ENCODE measurements at regions not wholly inside any gene's neighbourhood (a gene's known extent, or its start where the extent isn't known, plus 50 kb on each side); places are given as distances from the start of the nearest gene placed in this dataset.

DNA sequence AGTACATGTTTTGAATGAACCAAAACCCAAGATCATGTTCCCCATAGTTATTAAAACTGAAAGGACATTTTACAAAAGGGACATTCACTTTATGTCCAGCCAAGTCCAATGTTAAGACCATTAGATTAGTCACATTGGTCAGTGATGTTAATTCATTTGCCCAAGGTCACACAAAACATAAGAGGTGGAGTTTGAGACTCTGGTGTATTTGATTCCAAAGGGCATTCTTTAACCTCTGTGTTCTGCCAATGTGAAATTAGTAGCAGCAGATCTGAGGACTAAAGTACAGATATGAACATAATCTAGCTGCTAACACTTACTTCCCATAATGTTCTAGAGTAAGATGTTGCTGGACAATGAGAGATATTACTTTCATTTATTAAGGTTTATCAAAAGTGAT lies 425.6 kb downstream of the TUSC7 start:
- no peak for DNase-seq

DNA sequence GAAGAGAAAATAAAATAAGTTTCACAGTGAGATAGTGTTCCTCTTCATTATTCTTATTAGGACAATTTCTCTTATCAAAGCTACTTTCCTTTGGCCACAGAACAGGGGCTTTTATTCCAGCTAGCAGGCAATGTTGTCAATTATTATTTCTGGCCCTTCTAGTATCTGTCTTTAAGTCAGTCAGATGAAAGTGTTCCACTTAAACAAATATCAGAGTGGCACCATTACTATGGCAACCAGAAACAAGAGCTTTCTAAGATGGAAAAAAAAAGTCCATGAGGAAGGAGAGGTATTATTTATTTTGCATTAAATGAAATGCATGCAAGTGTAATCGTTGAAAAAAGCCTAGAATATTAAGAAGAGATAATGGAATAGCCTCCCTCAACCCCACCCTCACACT lies 426.4 kb downstream of the TUSC7 start:
- DNase-seq = no peak

DNA sequence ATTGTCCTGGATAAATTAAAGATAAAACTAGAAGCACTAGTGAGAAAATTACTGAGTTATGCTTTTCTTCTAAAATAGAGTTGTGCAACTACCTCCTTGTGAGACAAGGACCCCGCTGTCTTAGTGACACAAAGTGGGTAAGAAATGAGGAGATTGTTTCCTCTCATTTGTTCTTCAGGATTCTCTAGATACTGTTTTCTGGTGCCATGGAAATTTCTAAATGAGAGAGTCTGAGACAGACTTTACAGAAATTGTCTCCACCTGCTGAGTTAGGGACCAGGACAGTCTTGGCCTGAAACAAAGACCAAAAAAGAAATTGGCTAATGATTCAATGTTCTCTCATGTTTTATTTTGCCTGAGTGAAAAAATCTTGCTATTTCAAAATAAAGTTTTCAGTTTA lies 427.5 kb downstream of the TUSC7 start:
- no peak for DNase-seq

DNA sequence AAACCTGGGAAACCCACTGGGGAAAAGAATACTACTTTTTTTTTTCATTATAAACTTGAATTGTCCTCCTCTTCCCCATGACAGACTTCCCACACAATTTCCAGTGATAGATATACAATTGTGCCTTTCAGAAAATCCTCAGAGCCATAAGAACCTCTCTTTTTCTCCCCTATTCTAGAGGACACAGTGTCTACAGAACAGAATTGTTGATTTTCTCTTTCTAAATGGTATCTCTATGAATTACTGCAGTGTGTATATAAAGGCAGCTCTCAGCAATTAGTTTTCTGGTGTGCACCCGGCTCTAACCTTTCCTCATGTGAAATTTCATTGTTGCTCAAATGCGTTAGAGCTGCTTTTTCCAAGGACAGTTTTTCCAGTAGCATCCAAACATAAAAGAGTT lies 430.1 kb downstream of the TUSC7 start:
- DNase-seq = no peak

DNA sequence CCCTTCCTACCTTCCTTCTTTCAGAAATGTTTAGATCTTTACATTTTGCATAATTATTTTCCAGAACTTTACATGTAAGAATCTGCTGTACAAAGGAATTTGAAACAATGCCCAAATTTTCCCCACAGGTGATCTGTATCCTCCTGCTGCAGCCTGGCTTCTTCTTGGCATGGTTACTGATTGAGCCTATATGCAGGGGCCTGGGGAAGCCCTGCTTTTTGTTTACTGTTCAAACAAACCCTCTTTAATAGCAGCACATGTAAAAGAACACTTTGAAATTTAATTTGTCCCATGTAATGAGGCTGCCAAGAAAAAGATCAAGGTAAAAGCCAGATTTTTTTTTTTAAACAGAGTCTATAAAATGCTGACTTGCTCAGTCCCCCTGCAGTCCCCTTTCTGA lies 432.2 kb downstream of the TUSC7 start:
- no peak for DNase-seq

DNA sequence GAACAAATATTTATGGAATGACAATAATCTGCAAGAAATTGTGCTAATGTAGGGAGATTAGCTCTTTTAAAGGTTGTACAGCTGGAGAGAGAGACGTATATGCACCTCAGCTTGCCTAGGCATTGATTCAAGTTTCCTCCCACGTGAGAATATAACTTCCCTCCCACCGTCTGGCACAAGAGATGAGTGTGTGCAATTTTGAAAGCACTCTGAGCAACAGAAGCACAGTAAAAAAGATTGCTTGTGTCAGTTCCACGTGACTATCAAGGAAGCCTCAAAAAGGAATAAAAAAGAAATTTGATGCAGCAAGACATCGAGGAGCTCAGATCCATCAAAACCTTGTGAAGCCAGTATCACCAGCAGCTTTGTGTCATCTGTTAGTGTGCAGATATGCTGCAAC lies 435.3 kb downstream of the TUSC7 start:
- no peak for DNase-seq

DNA sequence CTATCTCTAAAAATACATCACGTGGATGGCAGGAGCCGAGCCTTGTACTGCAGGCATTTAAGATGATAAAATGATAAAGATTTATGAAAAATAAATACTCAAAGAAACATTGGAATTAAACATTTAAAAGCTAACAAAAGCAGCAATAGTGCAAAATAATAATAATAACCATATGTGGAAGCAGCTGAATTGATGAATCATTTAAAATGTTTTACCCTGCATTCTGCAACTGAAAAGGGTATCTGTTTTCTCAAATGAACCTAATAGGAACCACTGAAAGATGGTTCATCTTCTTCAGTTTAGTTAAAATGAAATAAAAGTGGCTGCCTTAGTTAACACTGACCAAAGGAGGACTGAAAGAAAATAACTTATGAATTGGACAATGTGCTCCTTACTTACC lies 436.1 kb downstream of the TUSC7 start:
- DNase-seq = no peak

DNA sequence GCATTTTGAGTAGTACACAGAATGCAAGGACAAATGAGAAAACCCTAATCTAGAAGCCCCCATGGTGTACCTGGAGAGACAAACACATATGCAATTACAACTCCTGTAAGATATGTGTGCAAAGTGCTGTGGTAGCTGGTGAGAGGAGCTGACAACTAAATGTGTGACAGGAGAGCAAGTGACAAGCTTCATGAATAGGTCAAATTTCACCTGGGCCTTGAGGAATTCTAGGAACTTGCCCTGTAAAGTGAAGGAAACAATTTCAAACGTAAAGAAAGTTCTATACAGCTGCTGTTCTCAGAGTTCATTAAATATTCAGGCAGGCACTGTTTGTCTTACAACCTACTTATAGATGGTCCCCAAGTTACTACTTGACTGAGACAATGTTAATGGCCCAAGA lies 437.0 kb downstream of the TUSC7 start:
- DNase-seq = no peak

DNA sequence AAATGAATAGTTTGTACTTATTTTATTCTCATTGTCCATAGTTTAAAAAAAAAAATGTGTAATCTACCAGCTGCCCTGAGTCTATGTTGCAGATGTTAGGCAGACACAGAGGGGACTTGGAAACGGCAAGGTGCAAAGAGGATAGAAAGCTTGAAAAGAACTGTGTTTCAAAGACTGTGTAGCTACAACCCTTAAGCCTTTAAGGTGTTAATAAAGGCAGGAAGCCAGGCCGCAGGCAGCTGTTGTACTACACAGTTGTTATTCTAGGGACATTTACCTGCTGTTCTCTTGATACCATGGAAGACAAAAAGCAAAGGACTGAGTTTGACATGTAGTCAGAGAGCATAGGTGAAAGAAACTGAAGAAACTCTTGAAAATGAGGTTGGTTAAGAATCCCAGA lies 440.0 kb downstream of the TUSC7 start:
- DNase-seq = no peak

DNA sequence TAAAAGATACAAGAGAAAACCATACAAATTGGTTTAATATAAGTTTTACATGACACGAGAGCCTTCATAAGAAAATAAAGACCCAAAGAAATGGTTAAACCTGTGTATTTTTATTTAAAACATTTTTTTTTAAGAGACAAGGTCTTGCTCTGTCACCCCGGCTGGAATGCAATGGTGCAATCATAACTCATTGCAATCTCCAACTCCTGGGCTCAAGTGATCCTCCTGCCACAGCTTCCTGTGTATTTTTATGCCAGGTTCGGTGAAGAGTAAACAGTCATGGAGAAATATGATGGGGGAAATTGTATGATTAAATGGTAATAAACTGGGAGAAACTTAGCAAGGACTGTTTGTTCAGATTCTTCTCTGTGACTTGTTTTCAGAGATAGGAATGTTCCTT lies 441.0 kb downstream of the TUSC7 start:
- no peak for DNase-seq

DNA sequence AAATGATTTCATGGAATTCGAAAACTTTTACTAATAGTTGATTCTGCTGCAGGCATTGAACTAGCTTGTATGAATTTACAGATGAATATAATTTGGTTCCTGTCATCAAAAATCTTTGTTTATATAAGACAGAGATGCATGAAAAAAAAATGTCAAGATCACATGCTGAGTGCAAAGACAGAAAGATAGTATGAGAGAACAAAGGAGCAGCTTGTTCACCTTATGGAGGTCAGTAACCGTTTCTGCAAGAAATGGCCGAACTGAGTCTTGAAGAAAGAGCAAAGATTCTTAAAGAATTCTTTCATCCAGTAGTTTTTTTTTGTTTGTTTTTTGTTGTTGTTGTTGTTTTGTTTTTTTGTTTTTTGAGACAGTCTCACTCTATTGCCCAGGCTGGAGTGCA lies 450.6 kb downstream of the TUSC7 start:
- no peak for DNase-seq

DNA sequence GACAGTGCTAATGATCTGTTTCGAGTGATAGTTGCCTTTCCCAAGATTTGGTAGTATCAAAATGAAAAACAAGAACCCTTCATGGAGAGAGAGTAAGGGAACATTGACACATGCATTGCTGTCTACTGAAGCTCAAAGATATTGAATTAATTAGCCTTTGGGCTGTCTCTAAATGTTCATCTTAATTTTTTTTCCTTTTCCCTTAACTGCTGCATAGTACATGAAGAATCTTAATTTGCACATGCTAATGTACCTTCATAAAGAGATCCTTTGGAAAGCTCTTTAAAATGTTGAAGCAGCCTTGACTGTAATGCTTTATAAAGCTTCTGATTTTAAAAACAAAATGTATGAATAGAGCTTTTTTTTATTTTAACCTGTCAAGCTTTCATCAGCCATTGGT lies 452.2 kb downstream of the TUSC7 start:
- no peak for DNase-seq

DNA sequence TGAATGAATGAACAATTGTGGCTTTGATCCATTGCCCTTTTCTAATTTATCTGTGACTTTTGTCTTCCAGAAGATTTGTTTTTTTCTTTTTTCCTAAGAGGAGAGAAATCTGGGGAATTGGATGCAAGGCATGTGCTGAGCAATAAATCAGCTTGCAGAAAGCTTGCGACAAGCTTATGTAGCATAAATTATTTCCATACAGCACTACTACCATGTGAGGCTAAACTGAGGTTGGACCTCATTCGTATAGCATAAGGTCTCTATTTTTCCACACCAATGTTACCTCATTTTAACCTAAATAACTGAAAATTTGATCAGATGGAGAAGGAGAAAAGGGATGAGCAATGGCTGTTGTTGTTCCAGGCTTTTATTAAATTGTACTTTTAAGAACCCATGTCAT lies 455.6 kb downstream of the TUSC7 start:
- DNase-seq = no peak

DNA sequence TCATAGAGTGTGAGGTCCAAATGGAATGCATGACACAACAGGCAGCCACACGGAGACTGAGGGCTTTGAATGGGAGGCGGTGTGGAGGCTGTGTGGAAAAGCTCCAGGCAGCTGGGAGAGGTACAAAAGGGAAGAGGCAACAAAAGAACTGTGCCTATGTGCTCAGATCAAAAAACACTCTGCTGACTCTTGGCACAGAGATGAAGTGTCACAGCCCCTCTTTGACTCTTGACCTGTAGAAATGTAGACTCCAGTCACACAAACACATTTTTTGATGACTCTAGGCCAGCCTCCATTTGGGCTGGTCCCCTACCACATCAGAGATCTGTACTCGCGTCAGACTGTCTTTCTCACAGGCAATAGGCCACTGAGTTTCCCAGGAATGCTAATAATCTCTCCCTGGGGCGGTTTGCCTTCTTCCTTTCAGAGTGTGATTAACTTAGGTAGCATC lies 456.0 kb downstream of the TUSC7 start:
- no peak for DNase-seq

DNA sequence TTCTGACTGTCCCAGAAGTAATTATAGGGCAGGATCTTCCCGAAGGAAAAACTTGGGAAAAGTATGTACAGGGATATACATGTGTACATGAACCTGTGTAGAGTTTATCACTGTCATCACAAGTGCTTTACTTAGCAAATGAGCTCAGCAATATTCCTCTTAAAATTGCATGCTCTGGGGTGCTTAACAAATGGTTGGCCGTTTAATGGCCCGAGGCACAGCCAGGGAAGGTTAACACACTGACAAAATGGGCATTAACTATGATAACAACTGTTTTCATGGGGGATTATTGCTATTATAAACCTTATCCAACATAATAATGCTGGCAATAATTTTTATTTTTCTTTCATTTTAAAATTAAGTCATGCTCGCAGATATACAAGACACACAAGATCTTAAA lies 459.3 kb downstream of the TUSC7 start:
- no peak for DNase-seq

DNA sequence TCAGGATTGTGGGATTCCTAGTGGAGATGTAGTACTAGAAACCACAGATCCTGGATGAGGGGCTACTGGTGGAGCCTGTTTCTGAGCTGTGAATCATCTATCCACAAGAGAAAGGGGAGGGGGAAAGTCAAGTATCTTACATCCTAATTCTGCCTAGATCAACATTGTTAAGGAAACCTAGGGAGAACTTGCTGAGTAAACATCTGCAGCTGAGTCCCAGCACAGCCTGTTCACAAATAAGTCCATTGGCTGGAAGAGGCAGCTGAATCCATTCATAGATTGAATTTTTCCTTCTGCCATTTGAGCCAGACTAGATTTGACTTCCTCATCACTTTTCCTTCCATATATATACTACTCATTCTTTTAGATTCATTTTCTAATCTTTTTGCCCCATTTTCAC lies 460.5 kb downstream of the TUSC7 start:
- no peak for DNase-seq

DNA sequence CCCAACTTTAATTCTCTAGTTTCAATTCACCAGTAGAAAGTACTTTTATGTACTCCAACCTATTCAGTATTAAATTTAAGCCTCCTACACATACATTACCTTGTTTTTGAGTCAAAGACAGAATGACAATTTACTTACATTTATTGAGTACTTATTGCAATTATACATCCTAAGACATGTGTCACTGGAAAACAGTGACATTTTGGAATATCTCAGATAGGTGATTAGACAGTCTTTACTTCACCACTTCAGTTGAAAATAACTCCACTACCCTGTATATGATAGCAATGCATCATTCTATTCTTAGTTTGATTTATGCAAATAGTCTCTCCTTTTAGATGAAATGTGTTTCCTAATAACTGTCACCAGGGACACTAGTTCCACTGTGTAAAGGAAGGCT lies 461.5 kb downstream of the TUSC7 start:
- no peak for DNase-seq

DNA sequence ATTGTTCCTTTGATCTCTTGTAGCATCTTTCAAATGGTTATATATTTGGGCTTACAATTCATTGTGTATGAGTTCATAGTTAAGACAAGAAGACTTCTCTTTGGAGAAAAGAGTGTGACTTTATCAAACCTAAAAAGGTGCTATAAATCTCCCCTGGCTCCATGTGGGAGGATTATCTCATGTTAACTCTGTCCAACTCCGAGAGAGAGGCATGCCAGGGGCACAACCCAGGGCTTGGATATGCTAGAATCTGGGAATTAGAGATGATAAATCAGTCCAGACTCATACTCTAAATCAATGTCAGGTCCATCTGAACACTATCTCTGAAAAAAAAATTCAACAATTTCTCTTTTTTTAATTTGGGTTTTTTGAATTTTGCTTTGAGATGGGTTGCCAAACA lies 462.8 kb downstream of the TUSC7 start:
- no peak for DNase-seq

DNA sequence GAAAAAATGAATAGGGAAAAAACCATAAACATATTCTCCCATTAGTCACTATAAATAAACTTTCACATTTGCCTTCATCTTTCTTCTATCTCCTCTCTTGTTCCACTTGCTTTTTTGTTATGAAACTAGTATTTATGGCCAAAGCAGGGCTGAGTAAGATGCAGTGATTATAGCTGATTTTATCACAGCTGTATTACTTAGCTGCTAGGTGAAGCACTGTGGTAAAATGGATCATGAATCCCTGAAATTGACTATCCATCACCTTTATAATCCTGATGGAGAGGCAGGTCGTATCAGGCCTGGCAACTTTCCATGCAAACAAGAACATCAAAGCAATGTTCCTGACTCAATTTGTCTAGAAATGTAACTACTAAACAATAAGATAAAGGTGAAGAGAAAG lies 471.6 kb downstream of the TUSC7 start:
- DNase-seq = no peak

DNA sequence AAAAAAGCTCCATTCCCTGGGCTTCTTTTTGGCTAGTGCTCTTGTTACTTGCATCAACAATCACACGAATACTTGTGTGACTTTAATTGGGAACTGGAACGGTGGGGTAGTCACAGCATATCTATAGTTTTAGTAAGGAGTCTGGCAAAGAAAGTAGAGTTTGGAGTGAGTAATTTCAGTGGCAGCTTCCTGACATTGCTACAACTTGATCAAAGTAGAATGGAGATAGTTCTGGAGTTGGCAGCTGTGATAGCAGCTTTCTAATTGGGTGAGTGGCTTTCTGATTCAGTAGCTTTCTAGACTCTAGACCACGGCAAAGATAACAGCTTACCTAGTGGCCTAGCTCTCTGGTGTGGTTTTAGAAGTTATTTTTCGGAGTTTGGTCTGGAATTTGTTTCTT lies 475.0 kb downstream of the TUSC7 start:
- DNase-seq = no peak

DNA sequence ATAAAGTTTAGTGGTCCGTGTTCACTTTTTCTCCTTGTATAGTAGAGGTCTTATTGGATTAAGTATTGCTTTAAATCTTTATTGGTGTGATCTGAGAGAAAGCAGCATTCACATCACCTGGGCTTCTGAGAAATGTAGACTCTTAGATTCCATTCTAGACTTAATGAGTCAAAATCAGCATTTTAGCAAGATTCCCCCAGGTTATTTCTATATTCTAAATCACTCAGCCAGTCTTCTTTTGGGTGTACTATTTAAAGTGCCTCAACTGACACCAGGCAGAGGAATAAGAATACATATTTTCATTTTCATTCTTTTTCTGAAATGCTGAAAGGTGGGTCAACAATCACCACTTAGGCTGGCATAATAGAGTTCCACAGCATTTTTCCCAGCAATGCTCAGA lies 481.7 kb downstream of the TUSC7 start:
- no peak for DNase-seq

DNA sequence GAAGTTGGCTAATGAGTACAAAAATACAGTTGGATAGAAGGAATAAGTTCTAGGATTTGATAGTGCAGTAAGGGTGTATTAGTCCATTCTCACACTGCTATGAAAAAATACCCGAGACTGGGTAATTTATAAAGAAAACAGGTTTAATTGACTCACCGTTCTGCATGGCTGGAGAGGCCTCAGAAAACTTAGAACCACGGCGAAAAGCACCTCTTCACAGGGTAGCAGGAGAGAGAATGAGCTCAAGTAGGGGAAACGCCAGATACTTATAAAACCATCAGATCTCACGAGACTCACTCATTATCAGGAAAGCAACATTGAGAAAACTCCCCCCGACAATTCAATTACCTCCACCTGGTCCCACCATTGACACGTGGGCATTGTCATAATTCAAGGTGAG lies 483.3 kb downstream of the TUSC7 start:
- no peak for DNase-seq

DNA sequence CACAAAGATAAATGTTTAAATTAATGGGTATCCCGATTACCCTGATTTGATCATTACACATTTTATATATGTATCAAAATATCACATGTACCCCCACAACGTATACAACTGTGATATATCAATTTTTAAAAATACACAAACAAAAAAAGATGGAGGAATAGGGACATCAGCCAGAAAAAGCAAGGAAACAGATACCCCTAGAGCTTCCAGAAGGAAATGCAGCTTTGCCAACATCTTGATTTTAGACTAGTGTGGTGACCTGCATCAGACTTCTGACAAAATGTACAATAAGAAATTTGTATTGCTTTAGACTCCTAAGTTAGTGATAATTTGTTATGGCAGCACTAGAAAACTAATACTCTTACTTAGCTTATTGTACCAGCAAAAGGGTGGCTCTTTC lies 483.8 kb downstream of the TUSC7 start:
- DNase-seq = no peak

DNA sequence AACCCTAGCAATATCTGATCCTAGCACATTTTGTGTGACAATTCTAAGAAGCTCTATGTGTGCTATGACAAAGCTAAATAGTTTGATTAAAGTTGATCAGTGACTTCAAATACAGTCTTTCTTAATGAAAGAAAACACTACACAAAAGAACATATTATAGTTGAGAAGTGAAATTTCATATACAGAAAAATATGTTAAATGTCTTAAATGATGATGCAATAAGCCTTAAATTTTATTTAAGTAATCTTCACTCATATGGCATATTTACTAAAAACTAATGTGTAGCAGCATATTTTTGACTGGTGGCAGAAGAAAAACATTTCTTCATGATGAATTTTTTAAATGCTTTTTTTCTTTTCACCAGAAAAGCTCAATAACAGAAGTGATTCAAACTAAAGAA lies 485.5 kb downstream of the TUSC7 start:
- no peak for DNase-seq

DNA sequence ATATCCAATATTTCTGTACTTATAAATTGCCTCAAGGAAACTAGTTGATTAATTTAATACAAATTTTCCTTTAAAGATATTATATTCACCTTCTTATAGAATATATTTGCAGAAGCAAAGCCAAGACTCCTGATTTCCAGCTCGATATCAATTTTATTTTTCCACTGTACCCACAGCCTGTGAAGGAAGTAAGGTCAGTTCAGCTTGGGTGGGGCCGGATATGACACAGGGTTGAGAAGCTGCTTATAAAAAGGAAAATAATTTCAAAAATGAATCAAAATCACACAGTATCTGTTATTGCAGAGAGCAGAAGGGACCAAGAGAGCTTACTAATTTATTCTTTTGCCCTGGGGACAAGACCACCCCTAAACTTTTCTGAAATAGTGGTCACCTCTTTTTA lies 491.4 kb downstream of the TUSC7 start:
- no peak for DNase-seq
